HEK293 (cell line): ENCODE measurements at regions not wholly inside any gene's neighbourhood (a gene's known extent, or its start where the extent isn't known, plus 50 kb on each side); places are given as distances from the start of the nearest gene placed in this dataset.
"Not testable (repeated sequence)": the region's sequence is repeated elsewhere in the genome, so short reads cannot be mapped to it uniquely, and the experiment has no call there.

ENCODE experiments used
- CTCF ChIA-PET: fragments of 350-600 bp; formaldehyde crosslinking; extraction: SDS; loops from one replicate; lab custom pipeline; 2021; ENCODE audit warnings: antibody characterized with exemption; lab: Yijun Ruan, JAX
- POLR2A ChIA-PET: fragments of 300-600 bp; formaldehyde crosslinking; extraction: SDS; loops from one replicate; lab custom pipeline; 2020; ENCODE audit warnings: antibody characterized with exemption, inconsistent platforms; lab: Yijun Ruan, JAX
- H3K27ac ChIP-seq: fragments of 200-500 bp; sonication (Bioruptor generic); 2 replicates; pipeline ENCODE4 v1.5.1; 2014; ENCODE audit warnings: low read depth, low read length, control low read depth, inconsistent platforms; ENCODE audit errors: extremely low read depth
- H3K36me3 ChIP-seq, 2 experiments: fragments of 200-500 bp in 1 of 2; sonication (Bioruptor generic) in 1 of 2; 1 replicate in 1 of 2; 2 replicates in 1 of 2; pipeline ENCODE4 v1.5.1; 2014 to 2017; ENCODE audit warnings: inconsistent platforms in 2 of 2, low read length in 2 of 2; ENCODE audit not compliant: control insufficient read depth in 2 of 2, insufficient read depth in 1 of 2
- H3K4me1 ChIP-seq: fragments of 200-500 bp; sonication (Bioruptor generic); 2 replicates; pipeline ENCODE4 v1.5.1; 2014; ENCODE audit warnings: mild to moderate bottlenecking, low read length, inconsistent platforms; ENCODE audit not compliant: control insufficient read depth, insufficient read depth
- H3K4me3 ChIP-seq: 2 replicates; pipeline ENCODE4 v1.5.1; 2011; ENCODE audit warnings: low read depth, mild to moderate bottlenecking, control low read depth, low read length, moderate library complexity
- H3K9me3 ChIP-seq: fragments of 200-500 bp; sonication (Bioruptor generic); 2 replicates; pipeline ENCODE4 v1.5.1; 2014; ENCODE audit warnings: low read depth, low read length, inconsistent platforms; ENCODE audit not compliant: control insufficient read depth, insufficient read depth
- AEBP2 ChIP-seq: fragments of 450-650 bp; formaldehyde crosslinking; IDR thresholded peaks from 2 replicates; pipeline ENCODE4 v1.5.1; 2016; ENCODE audit warnings: missing biosample characterization, missing genetic modification characterization, borderline replicate concordance
- TCF7L2 ChIP-seq: IDR thresholded peaks from 2 replicates; pipeline ENCODE4 v1.6.1; 2011; ENCODE audit warnings: low read depth, mild to moderate bottlenecking, inconsistent platforms, low read length, moderate library complexity, borderline replicate concordance
- ZBTB44 ChIP-seq: fragments of 450-650 bp; IDR thresholded peaks from 2 replicates; pipeline ENCODE4 v1.5.1; 2018; ENCODE audit warnings: missing biosample characterization, mild to moderate bottlenecking, missing genetic modification characterization
- ZIC2 ChIP-seq: fragments of 450-650 bp; formaldehyde crosslinking; IDR thresholded peaks from 2 replicates; pipeline ENCODE4 v1.5.1; 2016; ENCODE audit warnings: missing biosample characterization, missing genetic modification characterization
- ZNF146 ChIP-seq: fragments of 450-650 bp; formaldehyde crosslinking; IDR thresholded peaks from 2 replicates; pipeline ENCODE4 v1.5.1; 2016; ENCODE audit warnings: missing biosample characterization, missing genetic modification characterization
- ZNF2 ChIP-seq: fragments of 450-650 bp; formaldehyde crosslinking; IDR thresholded peaks from 2 replicates; pipeline ENCODE4 v1.5.1; 2016; ENCODE audit warnings: missing biosample characterization, missing genetic modification characterization
- ZNF274 ChIP-seq, 2 experiments: fragments of 200-500 bp in 1 of 2; fragments of 450-650 bp in 1 of 2; sonication (Bioruptor generic) in 1 of 2; formaldehyde crosslinking in 1 of 2; IDR thresholded peaks; 2 replicates each; pipeline versions ENCODE4 v1.5.1 to v1.6.1; 2014 to 2016; ENCODE audit warnings: borderline replicate concordance in 1 of 2, inconsistent platforms in 1 of 2, low read length in 1 of 2, missing biosample characterization in 1 of 2, missing genetic modification characterization in 1 of 2
- ZNF350 ChIP-seq: fragments of 450-650 bp; formaldehyde crosslinking; IDR thresholded peaks from 2 replicates; pipeline ENCODE4 v1.5.0; 2017; ENCODE audit warnings: missing biosample characterization, mild to moderate bottlenecking, missing genetic modification characterization
- ZNF501 ChIP-seq: fragments of 450-650 bp; formaldehyde crosslinking; IDR thresholded peaks from 2 replicates; pipeline ENCODE4 v1.5.1; 2016; ENCODE audit warnings: missing biosample characterization, missing genetic modification characterization

GRCh38 chr5:89668821-89669220, 740.7 kb downstream of the CETN3 start (continued):
- TF ChIP-seq AEBP2, result no peak
- TF ChIP-seq, all 188 proteins: peak for 0

- ChIA-PET CTCF (no interaction called here), POLR2A (no interaction called here)
- no peaks in the 10 kb centered on the region for H3K9me3 ChIP-seq
- no peak overlapping the region for H3K4me3 ChIP-seq
- no peak overlapping the region for H3K27ac ChIP-seq
- no peak for TF ChIP-seq ZNF501 (tag by site-specific recombination)
- TF ChIP-seq ZBTB44, result no peak
- no peak for TF ChIP-seq ZNF350 (tag by site-specific recombination)
- no peaks in the 10 kb centered on the region for H3K36me3 ChIP-seq
- H3K4me1 ChIP-seq, result no peaks in the 10 kb centered on the region
Measured at GRCh38 chr5:89662499-89662898, 747.1 kb downstream of the CETN3 start.

GRCh38 chr5:89638871-89639270, 755.9 kb upstream of the MEF2C start:
- CTCF ChIA-PET, result interaction anchor here (1.1 kb wide), 1 partner anchor 9 kb away, joined by 3 read pairs; no protein-coding TSS in a partner anchor
- H3K4me3 ChIP-seq, result no peak overlapping the region
- no peaks in the 10 kb centered on the region for H3K36me3 ChIP-seq
- H3K9me3 ChIP-seq, result no peaks in the 10 kb centered on the region
- POLR2A ChIA-PET, result no interaction called here
- no peak overlapping the region for H3K27ac ChIP-seq
- no peaks in the 10 kb centered on the region for H3K4me1 ChIP-seq
- no peak for TF ChIP-seq ZNF2
- no peak for TF ChIP-seq TCF7L2
- TF ChIP-seq ZNF274 (IDR thresholded peaks at IDR 0.05; ENCODE audit: low read length), result no peak
- peak; percentile 65; the same call in 1 of the 2 replicates for TF ChIP-seq ZNF274 (tag by site-specific recombination; IDR thresholded peaks at IDR 0.05; ENCODE audit: borderline replicate concordance)
- no peak for TF ChIP-seq ZIC2 (tag by site-specific recombination)
- TF ChIP-seq, all 188 proteins: peak for 1

DNA sequence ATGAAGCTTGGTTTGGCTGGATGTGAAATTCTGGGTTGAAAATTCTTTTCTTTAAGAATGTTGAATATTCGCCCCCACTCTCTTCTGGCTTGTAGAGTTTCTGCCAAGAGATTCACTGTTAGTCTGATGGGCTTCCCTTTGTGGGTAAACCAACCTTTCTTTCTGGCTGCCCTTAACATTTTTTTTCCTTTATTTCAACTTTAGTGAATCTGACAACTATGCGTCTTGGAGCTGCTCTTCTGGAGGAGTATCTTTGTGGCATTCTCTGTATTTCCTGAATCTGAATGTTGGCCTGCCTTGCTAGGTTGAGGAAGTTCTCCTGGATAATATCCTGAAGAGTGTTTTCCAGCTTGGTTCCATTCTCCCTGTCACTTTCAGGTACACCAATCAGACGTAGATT, 751.2 kb upstream of the MEF2C start:
- H3K9me3 ChIP-seq, CTCF ChIA-PET, H3K27ac ChIP-seq, POLR2A ChIA-PET, H3K4me1 ChIP-seq, H3K36me3 ChIP-seq, H3K4me3 ChIP-seq: not testable (repeated sequence)

DNA sequence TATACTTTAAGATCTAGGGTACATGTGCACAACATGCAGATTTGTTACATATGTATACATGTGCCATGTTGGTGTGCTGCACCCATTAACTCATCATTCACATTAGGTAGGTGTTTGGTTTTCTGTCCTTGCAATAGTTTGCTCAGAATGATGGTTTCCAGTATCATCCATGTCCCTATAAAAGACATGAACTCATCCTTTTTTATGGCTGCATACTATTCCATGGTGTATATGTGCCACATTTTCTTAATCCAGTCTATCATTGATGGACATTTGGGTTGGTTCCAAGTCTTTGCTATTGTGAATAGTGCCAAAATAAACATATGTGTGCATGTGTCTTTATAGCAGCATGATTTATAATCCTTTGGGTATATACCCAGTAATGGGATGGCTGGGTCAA, 747.1 kb upstream of the MEF2C start:
- H3K4me1 ChIP-seq, POLR2A ChIA-PET, H3K4me3 ChIP-seq, H3K9me3 ChIP-seq, H3K27ac ChIP-seq, CTCF ChIA-PET, H3K36me3 ChIP-seq: not testable (repeated sequence)
- TF ChIP-seq ZNF146, result peak; percentile 71; the same call in 1 of the 2 replicates
